ENCODE measurements at regions not wholly inside any gene's neighbourhood (a gene's known extent, or its start where the extent isn't known, plus 50 kb on each side); places are given as distances from the start of the nearest gene placed in this dataset.

DNA sequence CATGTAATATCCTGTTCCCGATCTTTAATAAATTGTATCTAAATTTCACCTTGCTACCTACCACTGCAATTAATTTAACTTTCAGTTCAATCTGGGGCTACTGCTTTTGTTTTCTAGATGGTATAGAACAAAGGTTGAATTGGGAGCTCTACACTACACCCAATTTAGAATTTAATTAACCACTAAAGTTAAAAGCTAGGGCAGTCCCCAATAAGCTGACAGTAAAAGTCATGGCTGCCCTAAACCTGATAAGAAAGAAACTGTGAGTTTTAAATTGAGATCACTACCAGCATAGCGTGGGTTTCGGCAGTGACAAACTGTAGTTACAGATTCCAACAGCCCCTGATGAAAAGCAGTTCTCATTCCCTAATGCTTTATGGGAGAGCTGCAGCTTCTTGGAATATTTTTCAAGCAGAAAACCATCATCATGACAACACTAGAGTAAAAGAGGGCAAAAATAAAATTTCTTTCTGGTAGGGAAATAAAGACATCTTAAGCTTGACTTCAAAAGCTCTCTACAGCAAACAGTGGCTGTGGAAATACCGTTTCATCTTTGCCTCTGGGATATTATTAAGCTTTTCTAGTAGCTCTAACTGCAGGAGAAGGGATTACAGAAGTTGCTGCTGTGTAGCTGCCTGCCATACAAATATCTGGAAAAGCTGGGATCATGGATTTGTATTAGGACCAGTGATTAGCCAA is 1372.1 kb downstream of the EPHA7 start:
- TF ChIP-seq RNF2 (IDR thresholded peaks at IDR 0.05; ENCODE audit: borderline replicate concordance, low read depth, low read length, missing control alignments, poor library complexity, severe bottlenecking) = no peak
- TF ChIP-seq, protein P1, sequence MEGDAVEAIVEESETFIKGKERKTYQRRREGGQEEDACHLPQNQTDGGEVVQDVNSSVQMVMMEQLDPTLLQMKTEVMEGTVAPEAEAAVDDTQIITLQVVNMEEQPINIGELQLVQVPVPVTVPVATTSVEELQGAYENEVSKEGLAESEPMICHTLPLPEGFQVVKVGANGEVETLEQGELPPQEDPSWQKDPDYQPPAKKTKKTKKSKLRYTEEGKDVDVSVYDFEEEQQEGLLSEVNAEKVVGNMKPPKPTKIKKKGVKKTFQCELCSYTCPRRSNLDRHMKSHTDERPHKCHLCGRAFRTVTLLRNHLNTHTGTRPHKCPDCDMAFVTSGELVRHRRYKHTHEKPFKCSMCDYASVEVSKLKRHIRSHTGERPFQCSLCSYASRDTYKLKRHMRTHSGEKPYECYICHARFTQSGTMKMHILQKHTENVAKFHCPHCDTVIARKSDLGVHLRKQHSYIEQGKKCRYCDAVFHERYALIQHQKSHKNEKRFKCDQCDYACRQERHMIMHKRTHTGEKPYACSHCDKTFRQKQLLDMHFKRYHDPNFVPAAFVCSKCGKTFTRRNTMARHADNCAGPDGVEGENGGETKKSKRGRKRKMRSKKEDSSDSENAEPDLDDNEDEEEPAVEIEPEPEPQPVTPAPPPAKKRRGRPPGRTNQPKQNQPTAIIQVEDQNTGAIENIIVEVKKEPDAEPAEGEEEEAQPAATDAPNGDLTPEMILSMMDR (IDR thresholded peaks at IDR 0.05; ENCODE audit: control extremely low read depth in 1 of 3, insufficient read depth in 1 of 3, low read depth in 1 of 3, low read length in 3 of 3) = no peak

Measured in H1 (cell line).